H1 (cell line): ENCODE measurements at regions not wholly inside any gene's neighbourhood (a gene's known extent, or its start where the extent isn't known, plus 50 kb on each side); places are given as distances from the start of the nearest gene placed in this dataset.

Experiments
- CTCF ChIA-PET: fragments of 300-600 bp; sonication (Branson Sonifier 250); formaldehyde crosslinking; loops from one replicate; lab custom pipeline; 2021; ENCODE audit not compliant: partially characterized antibody; lab: Charles Lee
- POLR2A ChIA-PET: fragments of 300-600 bp; sonication (Branson Sonifier 250); formaldehyde crosslinking; loops from one replicate; lab custom pipeline; 2021; ENCODE audit warnings: inconsistent platforms; ENCODE audit not compliant: partially characterized antibody; lab: Charles Lee
- DNase-seq, 2 experiments: peaks; one replicate each; pipeline versions ENCODE4 v3.0.0 to v3.0.0-alpha.2; 2010 to 2022; ENCODE audit warnings: low spot score in 2 of 2, low read depth in 1 of 2, mixed read lengths in 1 of 2
- FAIRE-seq: peaks from 2 replicates; lab custom pipeline; 2011; peaks lifted over from hg19 to GRCh38; lab: Jason Lieb, UNC
- H2AFZ ChIP-seq: 2 replicates; pipeline ENCODE4 v1.8.1; 2012; ENCODE audit warnings: low read length, inconsistent platforms
- H2AK5ac ChIP-seq: 2 replicates; pipeline ENCODE4 v1.6.1; 2013; ENCODE audit warnings: low read depth, low read length
- H2BK120ac ChIP-seq: replicated peaks from 2 replicates; pipeline ENCODE3; 2013; ENCODE audit warnings: low read depth, low read length, inconsistent platforms
- H2BK12ac ChIP-seq: 2 replicates; pipeline ENCODE4 v1.6.1; 2013; ENCODE audit warnings: low read depth, low read length
- H2BK15ac ChIP-seq: 2 replicates; pipeline ENCODE4 v1.6.1; 2013; ENCODE audit warnings: low read length
- H2BK20ac ChIP-seq: 2 replicates; pipeline ENCODE4 v1.6.1; 2013; ENCODE audit warnings: low read length
- H2BK5ac ChIP-seq: 2 replicates; pipeline ENCODE4 v1.6.1; 2013; ENCODE audit warnings: low read depth, low read length
- H3K14ac ChIP-seq: 2 replicates; pipeline ENCODE4 v1.6.1; 2013; ENCODE audit warnings: inconsistent platforms; ENCODE audit not compliant: insufficient read length
- H3K18ac ChIP-seq: 2 replicates; pipeline ENCODE4 v1.6.1; 2013; ENCODE audit warnings: low read length; ENCODE audit errors: extremely low read depth
- H3K23ac ChIP-seq: 2 replicates; pipeline ENCODE4 v1.6.1; 2013; ENCODE audit warnings: inconsistent platforms; ENCODE audit not compliant: insufficient read length
- H3K23me2 ChIP-seq: 2 replicates; pipeline ENCODE4 v1.6.1; 2013; ENCODE audit warnings: low read depth, low read length
- H3K27ac ChIP-seq: 2 replicates; pipeline ENCODE4 v1.6.1; 2011; ENCODE audit warnings: low read depth, low read length, inconsistent platforms
- H3K27me3 ChIP-seq, 4 experiments: replicated peaks in 1 of 4; 1 replicate in 1 of 4; 2 replicates in 3 of 4; pipeline versions ENCODE4 v1.6.1 to v1.8.1; 2011 to 2013; ENCODE audit warnings: low read length in 3 of 4, mild to moderate bottlenecking in 3 of 4, inconsistent platforms in 2 of 4, mixed read lengths in 2 of 4, moderate library complexity in 1 of 4; ENCODE audit not compliant: control insufficient read depth in 3 of 4, insufficient read depth in 3 of 4; ENCODE audit errors: extremely low read depth in 1 of 4
- H3K36me3 ChIP-seq, 4 experiments: 2 replicates each; pipeline versions ENCODE4 v1.6.1 to v1.8.1; 2011 to 2013; ENCODE audit warnings: mild to moderate bottlenecking in 4 of 4, low read length in 3 of 4, moderate library complexity in 2 of 4, control low read depth in 1 of 4, inconsistent platforms in 1 of 4; ENCODE audit not compliant: insufficient read depth in 4 of 4, control insufficient read depth in 2 of 4
- H3K4ac ChIP-seq: replicated peaks from 2 replicates; pipeline ENCODE3; 2013; ENCODE audit warnings: low read length, low read depth, mixed read lengths, inconsistent platforms; ENCODE audit not compliant: insufficient read length
- H3K4me1 ChIP-seq, 4 experiments: replicated peaks in 1 of 4; 1 replicate in 1 of 4; 2 replicates in 3 of 4; pipeline versions ENCODE4 v1.6.1 to v1.8.1; 2011 to 2013; ENCODE audit warnings: low read length in 3 of 4, inconsistent platforms in 2 of 4, mixed read lengths in 1 of 4; ENCODE audit not compliant: insufficient read depth in 4 of 4, control insufficient read depth in 3 of 4
- H3K4me2 ChIP-seq, 2 experiments: 2 replicates each; pipeline versions ENCODE4 v1.6.1 to v1.8.1; 2011 to 2013; ENCODE audit warnings: low read depth in 2 of 2, low read length in 2 of 2, control low read depth in 1 of 2, inconsistent platforms in 1 of 2, mild to moderate bottlenecking in 1 of 2; ENCODE audit not compliant: insufficient read depth in 1 of 2
- H3K4me3 ChIP-seq, 4 experiments: fragments of 200-600, 300-600 bp in 1 of 4; sonication (generic), shearing (Covaris generic), sonication (Bioruptor Twin) in 1 of 4; 2 replicates each; pipeline versions ENCODE4 v1.5.1 to v1.8.1; 2011 to 2016; ENCODE audit warnings: low read length in 4 of 4, low read depth in 3 of 4, control low read depth in 2 of 4, inconsistent platforms in 2 of 4, mild to moderate bottlenecking in 2 of 4, mixed read lengths in 1 of 4, moderate library complexity in 1 of 4; ENCODE audit not compliant: insufficient read depth in 2 of 4; ENCODE audit errors: extremely low read depth in 1 of 4
- H3K56ac ChIP-seq: replicated peaks from 2 replicates; pipeline ENCODE3; 2013; ENCODE audit warnings: low read depth, mild to moderate bottlenecking, mixed read lengths, low read length, inconsistent platforms; ENCODE audit not compliant: insufficient read length
- H3K79me1 ChIP-seq: 2 replicates; pipeline ENCODE4 v1.6.1; 2013; ENCODE audit warnings: low read depth, low read length, control low read depth
- H3K79me2 ChIP-seq, 2 experiments: 2 replicates each; pipeline versions ENCODE4 v1.6.1 to v1.8.1; 2012 to 2013; ENCODE audit warnings: low read length in 2 of 2, mild to moderate bottlenecking in 2 of 2, inconsistent platforms in 1 of 2; ENCODE audit not compliant: insufficient read depth in 2 of 2, control insufficient read depth in 1 of 2
- H3K9ac ChIP-seq, 4 experiments: replicated peaks in 1 of 4; 1 replicate in 1 of 4; 2 replicates in 3 of 4; pipeline versions ENCODE4 v1.6.1 to v1.8.1; 2011 to 2013; ENCODE audit warnings: low read depth in 3 of 4, low read length in 3 of 4, control low read depth in 2 of 4, mild to moderate bottlenecking in 2 of 4, moderate library complexity in 2 of 4, inconsistent platforms in 1 of 4; ENCODE audit errors: extremely low read depth in 1 of 4
- H3K9me3 ChIP-seq, 2 experiments: 2 replicates each; pipeline versions ENCODE4 v1.6.1 to v1.8.1; 2012 to 2013; ENCODE audit warnings: mild to moderate bottlenecking in 2 of 2, moderate library complexity in 2 of 2, control low read depth in 1 of 2, inconsistent platforms in 1 of 2, low read depth in 1 of 2, low read length in 1 of 2, mixed read lengths in 1 of 2; ENCODE audit not compliant: insufficient read depth in 2 of 2
- H4K20me1 ChIP-seq, 2 experiments: replicated peaks in 1 of 2; 2 replicates each; pipeline versions ENCODE3 to v1.8.1; 2011 to 2013; ENCODE audit warnings: inconsistent platforms in 2 of 2, low read length in 2 of 2, mild to moderate bottlenecking in 1 of 2; ENCODE audit not compliant: insufficient read depth in 2 of 2, control insufficient read depth in 1 of 2
- H4K5ac ChIP-seq: 2 replicates; pipeline ENCODE4 v1.6.1; 2013; ENCODE audit warnings: low read length, low read depth, mixed read lengths, inconsistent platforms; ENCODE audit not compliant: insufficient read length
- H4K8ac ChIP-seq: 2 replicates; pipeline ENCODE4 v1.8.0; 2013; ENCODE audit warnings: mild to moderate bottlenecking, moderate library complexity, low read length, inconsistent platforms; ENCODE audit not compliant: insufficient read depth; ENCODE audit errors: extremely low read depth
- H4K91ac ChIP-seq: replicated peaks from 2 replicates; pipeline ENCODE3; 2013; ENCODE audit warnings: low read length, mixed read lengths, inconsistent platforms; ENCODE audit not compliant: insufficient read length
- CEBPB ChIP-seq: IDR thresholded peaks from 2 replicates; pipeline ENCODE4 v1.6.1; 2012; ENCODE audit warnings: low read depth, low read length
- CHD1 ChIP-seq: IDR thresholded peaks from 2 replicates; pipeline ENCODE4 v1.6.1; 2012; ENCODE audit warnings: low read depth, low read length, improper control_type of control experiment
- CREB1 ChIP-seq: IDR thresholded peaks from 2 replicates; pipeline ENCODE4 v1.6.1; 2012; ENCODE audit warnings: inconsistent platforms
- EGR1 ChIP-seq: IDR thresholded peaks from 2 replicates; pipeline ENCODE4 v1.6.1; 2011; ENCODE audit warnings: low read depth, low read length, borderline replicate concordance
- HDAC2 ChIP-seq, 2 experiments: fragments of 300-600 bp in 1 of 2; sonication (generic) in 1 of 2; IDR thresholded peaks; 2 replicates each; pipeline ENCODE4 v1.6.1; 2011 to 2012; ENCODE audit warnings: low read depth in 2 of 2, low read length in 2 of 2, mild to moderate bottlenecking in 2 of 2, moderate library complexity in 2 of 2, borderline replicate concordance in 1 of 2, inconsistent platforms in 1 of 2
- JUN ChIP-seq: IDR thresholded peaks from 2 replicates; pipeline ENCODE4 v1.6.1; 2011; ENCODE audit warnings: low read depth, mild to moderate bottlenecking, improper control_type of control experiment, low read length
- JUND ChIP-seq: IDR thresholded peaks from 2 replicates; pipeline ENCODE4 v1.6.1; 2011; ENCODE audit warnings: mild to moderate bottlenecking, improper control_type of control experiment, low read length
- NANOG ChIP-seq: IDR thresholded peaks from 2 replicates; pipeline ENCODE4 v1.6.1; 2011; ENCODE audit warnings: low read length, low read depth, mild to moderate bottlenecking, inconsistent platforms; ENCODE audit not compliant: insufficient read depth, poor library complexity, severe bottlenecking
- POLR2AphosphoS5 ChIP-seq: IDR thresholded peaks from 2 replicates; pipeline ENCODE4 v1.6.1; 2011; ENCODE audit warnings: low read depth, low read length
- RNF2 ChIP-seq: fragments of 200-900, 300-1000 bp; sonication (generic); IDR thresholded peaks from 2 replicates; pipeline ENCODE4 v1.7.1; 2016; ENCODE audit warnings: borderline replicate concordance, low read depth, mild to moderate bottlenecking, antibody characterized with exemption, low read length; ENCODE audit not compliant: poor library complexity, severe bottlenecking; ENCODE audit errors: missing control alignments
- SIRT6 ChIP-seq: IDR thresholded peaks from one replicate; pipeline ENCODE4 v1.7.1; 2012; ENCODE audit warnings: low read length, inconsistent platforms
- SIX5 ChIP-seq: IDR thresholded peaks from 2 replicates; pipeline ENCODE4 v1.6.1; 2011; ENCODE audit warnings: mild to moderate bottlenecking, low read depth, low read length
- SP1 ChIP-seq: IDR thresholded peaks from 2 replicates; pipeline ENCODE4 v1.6.1; 2011; ENCODE audit warnings: low read depth, low read length
- TBP ChIP-seq: IDR thresholded peaks from 2 replicates; pipeline ENCODE4 v1.6.1; 2011; ENCODE audit warnings: low read depth, low read length, improper control_type of control experiment
- TEAD4 ChIP-seq: IDR thresholded peaks from 2 replicates; pipeline ENCODE4 v1.6.1; 2012; ENCODE audit warnings: low read depth, low read length, inconsistent platforms, mixed read lengths
- ZNF274 ChIP-seq: IDR thresholded peaks from 2 replicates; pipeline ENCODE4 v1.7.0; 2012; ENCODE audit warnings: low read length, borderline replicate concordance; ENCODE audit errors: extremely low read depth
- WGBS, 2 experiments: shearing (Covaris generic) in 1 of 2; methylation state at CpG; one replicate each; pipeline versions ENCODE4 v1.1.6 to v1.1.7; 2013 to 2015; ENCODE audit warnings: low lambda C conversion rate in 2 of 2, mixed read lengths in 2 of 2, inconsistent platforms in 1 of 2, low coverage in 1 of 2, missing lambda C conversion rate in 1 of 2; ENCODE audit not compliant: insufficient replicate concordance in 2 of 2, insufficient coverage in 1 of 2, insufficient read length in 1 of 2; ENCODE audit errors: extremely low coverage in 1 of 2, missing lambda C conversion rate in 1 of 2; 5-methylcytosine and 5-hydroxymethylcytosine counted together
- TF ChIP-seq, protein P1 (sequence below): IDR thresholded peaks from 2 replicates; pipeline ENCODE4 v1.6.1; 2012; ENCODE audit warnings: inconsistent platforms

DNA sequence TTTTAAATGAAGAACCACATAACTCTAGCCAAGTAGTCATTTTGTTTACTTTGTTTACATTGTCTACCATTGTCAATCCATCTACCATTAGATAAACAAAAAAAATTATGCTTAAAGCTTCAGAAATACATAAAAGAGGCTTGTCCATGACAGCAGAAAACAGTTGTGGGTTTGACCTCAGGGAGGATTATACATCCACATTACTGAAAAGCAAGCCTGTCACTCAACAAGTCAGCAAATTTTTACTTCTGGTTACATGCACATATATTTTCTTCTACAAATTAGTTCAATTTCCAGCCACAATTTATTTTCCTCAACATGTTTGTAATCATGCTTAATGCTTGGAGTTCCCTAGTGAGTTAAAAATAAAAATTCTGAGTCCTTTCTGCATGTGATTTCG lies 713.3 kb downstream of the COL12A1 start:
- CTCF ChIA-PET: no interaction called here
- H4K91ac ChIP-seq: no peak overlapping the region
- H2BK15ac ChIP-seq: no peak overlapping the region
- no peak overlapping the region for H4K5ac ChIP-seq
- H3K9ac ChIP-seq: no peak overlapping the region
- no peaks in the 10 kb centered on the region for H4K20me1 ChIP-seq
- no peak overlapping the region for H3K4ac ChIP-seq
- no peak for DNase-seq
- H3K27me3 ChIP-seq: no peaks in the 10 kb centered on the region
- H2AK5ac ChIP-seq: no peak overlapping the region
- H2BK12ac ChIP-seq: no peak overlapping the region
- no peaks in the 10 kb centered on the region for H3K36me3 ChIP-seq
- no peak overlapping the region for H3K4me2 ChIP-seq
- no peak for FAIRE-seq
- POLR2A ChIA-PET: no interaction called here
- H3K56ac ChIP-seq: no peak overlapping the region
- H3K4me1 ChIP-seq: no peaks in the 10 kb centered on the region
- no peaks in the 10 kb centered on the region for H3K79me1 ChIP-seq
- no peak overlapping the region for H2BK5ac ChIP-seq
- no peak overlapping the region for H2BK120ac ChIP-seq
- no peak overlapping the region for H3K18ac ChIP-seq
- H3K79me2 ChIP-seq: no peaks in the 10 kb centered on the region
- H3K23me2 ChIP-seq: no peaks in the 10 kb centered on the region; the same call in 1 of the 2 replicates
- H2AFZ ChIP-seq: no peak overlapping the region
- H3K14ac ChIP-seq: no peak overlapping the region
- no peak overlapping the region for H2BK20ac ChIP-seq
- no peak overlapping the region for H3K4me3 ChIP-seq
- WGBS, 2 experiments: 65% methylated on average over 1 of the region's 1 CpG; no CpG with 5 or more reads in 1 of the 2 experiments
- H3K9me3 ChIP-seq: no peaks in the 10 kb centered on the region
- no peak overlapping the region for H3K23ac ChIP-seq
- H4K8ac ChIP-seq: no peak overlapping the region
- H3K27ac ChIP-seq: no peak overlapping the region
- TF ChIP-seq, protein P1, sequence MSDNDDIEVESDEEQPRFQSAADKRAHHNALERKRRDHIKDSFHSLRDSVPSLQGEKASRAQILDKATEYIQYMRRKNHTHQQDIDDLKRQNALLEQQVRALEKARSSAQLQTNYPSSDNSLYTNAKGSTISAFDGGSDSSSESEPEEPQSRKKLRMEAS: no peak
- TF ChIP-seq SP1: no peak
- TF ChIP-seq EGR1: no peak
- TF ChIP-seq POLR2AphosphoS5: no peak
- TF ChIP-seq SIX5: no peak
- no peak for TF ChIP-seq RNF2
- TF ChIP-seq CHD1: no peak
- no peak for TF ChIP-seq ZNF274
- TF ChIP-seq CEBPB: no peak
- no peak for TF ChIP-seq JUND
- no peak for TF ChIP-seq JUN
- TF ChIP-seq SIRT6: no peak
- no peak for TF ChIP-seq TEAD4
- TF ChIP-seq HDAC2 (IDR thresholded peaks at IDR 0.05; ENCODE audit: borderline replicate concordance in 1 of 2, low read depth in 2 of 2, low read length in 2 of 2): no peak
- TF ChIP-seq NANOG: no peak
- no peak for TF ChIP-seq TBP
- no peak for TF ChIP-seq CREB1
